HUES48 (cell line): ENCODE measurements at regions not wholly inside any gene's neighbourhood (a gene's known extent, or its start where the extent isn't known, plus 50 kb on each side); places are given as distances from the start of the nearest gene placed in this dataset.

ENCODE experiments used
- H3K27ac ChIP-seq: one replicate; pipeline ENCODE4 v1.7.0; 2013; ENCODE audit warnings: low read depth, low read length, inconsistent platforms
- H3K27me3 ChIP-seq: 2 replicates; pipeline ENCODE4 v1.6.1; 2013; ENCODE audit warnings: mild to moderate bottlenecking, low read length; ENCODE audit not compliant: control insufficient read depth, insufficient read depth
- H3K36me3 ChIP-seq: 2 replicates; pipeline ENCODE4 v1.6.1; 2013; ENCODE audit warnings: low read length; ENCODE audit not compliant: control insufficient read depth, insufficient read depth
- H3K4me1 ChIP-seq: 2 replicates; pipeline ENCODE4 v1.6.1; 2013; ENCODE audit warnings: mild to moderate bottlenecking, low read length; ENCODE audit not compliant: control insufficient read depth, insufficient read depth
- H3K4me3 ChIP-seq: 2 replicates; pipeline ENCODE4 v1.5.1; 2013; ENCODE audit warnings: mild to moderate bottlenecking, low read depth, low read length
- H3K9ac ChIP-seq: 2 replicates; pipeline ENCODE4 v1.6.1; 2013; ENCODE audit warnings: mild to moderate bottlenecking, low read depth, low read length, moderate library complexity
- H3K9me3 ChIP-seq: 2 replicates; pipeline ENCODE4 v1.6.1; 2013; ENCODE audit warnings: low read length; ENCODE audit not compliant: control insufficient read depth, insufficient read depth

DNA sequence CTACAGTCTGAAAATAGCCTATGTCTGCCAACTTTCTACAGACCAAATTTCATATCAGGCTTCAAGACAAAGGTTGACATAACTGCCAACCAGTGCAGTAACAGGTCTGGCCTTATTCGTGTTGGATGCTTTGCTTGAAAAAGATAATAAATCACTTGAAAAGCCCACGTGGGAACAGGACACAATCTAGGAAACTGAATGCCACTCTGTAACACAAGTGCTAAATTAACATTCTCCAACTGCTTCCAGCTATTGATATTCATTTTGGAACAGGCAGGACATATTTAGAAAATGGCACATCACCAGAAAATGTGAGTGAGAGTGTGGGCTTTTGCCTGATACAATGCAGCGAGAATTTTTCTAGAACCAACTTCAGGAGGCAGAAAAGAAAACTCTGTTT, 165.9 kb upstream of the CCDC150 start:
- no peak overlapping the region for H3K9ac ChIP-seq
- no peaks in the 10 kb centered on the region for H3K4me1 ChIP-seq
- H3K36me3 ChIP-seq = no peaks in the 10 kb centered on the region
- no peaks in the 10 kb centered on the region for H3K27me3 ChIP-seq
- H3K4me3 ChIP-seq = no peak overlapping the region
- no peak overlapping the region for H3K27ac ChIP-seq
- no peaks in the 10 kb centered on the region for H3K9me3 ChIP-seq

DNA sequence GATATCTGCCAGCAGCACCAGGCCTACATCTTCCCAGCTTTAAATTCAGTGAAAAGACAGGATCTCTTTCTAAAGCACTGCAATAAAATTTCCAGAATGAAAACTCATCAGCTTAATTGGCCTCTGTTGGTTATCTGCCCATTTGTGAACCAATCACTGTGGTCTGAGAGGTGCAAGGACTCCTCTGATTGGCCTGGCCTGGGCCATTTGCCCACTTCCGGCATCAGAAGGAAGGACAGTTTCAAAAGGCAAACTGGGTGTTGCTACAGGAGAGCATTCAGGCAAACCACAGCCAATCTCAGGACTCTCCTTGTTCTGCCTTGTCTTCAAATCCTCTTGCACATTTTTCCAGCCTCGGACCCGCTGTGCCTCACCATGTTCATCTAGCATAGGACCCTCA, 163.9 kb upstream of the CCDC150 start:
- H3K36me3 ChIP-seq = no peaks in the 10 kb centered on the region
- H3K9me3 ChIP-seq = no peaks in the 10 kb centered on the region
- no peaks in the 10 kb centered on the region for H3K4me1 ChIP-seq
- no peak overlapping the region for H3K4me3 ChIP-seq
- no peak overlapping the region for H3K27ac ChIP-seq
- H3K27me3 ChIP-seq = no peaks in the 10 kb centered on the region
- H3K9ac ChIP-seq = no peak overlapping the region

DNA sequence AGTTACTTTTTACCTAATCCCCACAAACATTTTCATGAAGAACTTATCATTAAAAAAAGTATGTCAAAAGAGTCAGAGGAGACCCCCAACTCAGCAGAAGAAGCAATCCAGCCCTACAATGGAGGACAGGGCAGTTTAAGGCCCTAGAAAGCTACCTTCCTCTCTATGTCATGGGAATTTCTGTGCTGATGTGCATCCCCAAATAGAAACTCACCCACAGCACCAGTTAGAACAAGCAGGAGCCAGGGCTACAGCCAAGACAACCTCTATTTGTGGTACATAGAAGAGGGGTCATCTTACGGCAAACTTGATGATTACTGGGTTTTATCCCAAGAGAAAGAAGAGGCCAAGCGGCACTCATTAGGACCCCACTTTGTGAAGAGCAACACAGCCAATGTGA, 160.9 kb upstream of the CCDC150 start:
- no peaks in the 10 kb centered on the region for H3K4me1 ChIP-seq
- no peak overlapping the region for H3K9ac ChIP-seq
- H3K27me3 ChIP-seq = no peaks in the 10 kb centered on the region
- no peak overlapping the region for H3K27ac ChIP-seq
- no peak overlapping the region for H3K4me3 ChIP-seq
- H3K36me3 ChIP-seq = no peaks in the 10 kb centered on the region
- no peaks in the 10 kb centered on the region for H3K9me3 ChIP-seq

DNA sequence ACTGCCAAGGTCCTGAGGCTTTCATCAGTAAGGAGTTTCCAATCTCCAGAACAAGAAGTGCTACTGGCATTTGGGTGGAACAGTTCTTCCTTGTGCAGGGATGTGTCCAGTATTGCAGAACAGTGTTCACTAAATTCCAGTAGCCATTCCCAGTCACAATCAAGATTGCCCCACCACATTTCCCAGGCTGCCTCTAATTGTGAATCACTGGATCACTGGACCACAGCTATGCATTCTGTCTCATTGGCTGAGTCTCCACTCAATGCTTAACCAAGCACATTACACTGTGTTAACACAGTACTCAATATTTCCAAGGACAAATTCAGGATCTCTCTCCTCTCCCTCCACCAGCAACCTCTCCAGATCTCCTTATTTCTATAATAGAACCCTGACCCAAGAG, 160.2 kb upstream of the CCDC150 start:
- no peaks in the 10 kb centered on the region for H3K9me3 ChIP-seq
- no peaks in the 10 kb centered on the region for H3K27me3 ChIP-seq
- no peak overlapping the region for H3K4me3 ChIP-seq
- H3K4me1 ChIP-seq = no peaks in the 10 kb centered on the region
- H3K9ac ChIP-seq = no peak overlapping the region
- H3K36me3 ChIP-seq = no peaks in the 10 kb centered on the region
- H3K27ac ChIP-seq = no peak overlapping the region

DNA sequence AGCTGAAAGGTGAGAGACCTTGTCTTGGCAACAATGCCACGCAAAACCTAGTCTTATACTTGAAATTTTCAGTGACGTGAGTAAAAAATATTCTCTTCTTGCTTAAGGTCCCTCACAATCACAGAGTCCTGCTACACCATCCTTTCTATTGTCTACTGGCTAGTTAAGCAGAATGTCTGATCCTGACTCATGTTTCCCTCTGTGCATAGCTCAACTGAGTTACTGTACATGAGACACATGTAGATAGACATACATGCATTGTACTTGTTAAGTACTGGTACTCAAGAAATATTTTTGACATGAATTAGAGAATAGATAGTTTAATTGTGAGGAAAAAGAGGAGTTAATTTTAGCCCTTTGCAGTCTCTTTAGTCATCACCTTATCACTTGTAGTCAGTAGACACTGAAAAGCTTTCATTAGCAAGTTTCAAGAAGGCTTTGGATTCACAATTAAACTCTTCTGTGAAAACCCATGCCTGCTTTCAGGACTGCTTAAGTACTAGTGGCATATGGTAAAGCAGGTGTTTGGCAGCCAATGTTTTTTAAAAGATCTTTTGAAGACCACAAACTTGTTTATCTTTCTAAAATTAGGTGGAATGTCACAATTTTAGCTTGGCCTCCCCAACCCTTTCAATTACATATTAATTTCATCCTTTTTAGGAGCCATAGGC, 158.7 kb upstream of the CCDC150 start:
- H3K9me3 ChIP-seq = no peaks in the 10 kb centered on the region
- H3K4me1 ChIP-seq = no peaks in the 10 kb centered on the region
- no peak overlapping the region for H3K9ac ChIP-seq
- H3K4me3 ChIP-seq = no peak overlapping the region
- H3K27me3 ChIP-seq = no peaks in the 10 kb centered on the region
- no peak overlapping the region for H3K27ac ChIP-seq
- no peaks in the 10 kb centered on the region for H3K36me3 ChIP-seq

DNA sequence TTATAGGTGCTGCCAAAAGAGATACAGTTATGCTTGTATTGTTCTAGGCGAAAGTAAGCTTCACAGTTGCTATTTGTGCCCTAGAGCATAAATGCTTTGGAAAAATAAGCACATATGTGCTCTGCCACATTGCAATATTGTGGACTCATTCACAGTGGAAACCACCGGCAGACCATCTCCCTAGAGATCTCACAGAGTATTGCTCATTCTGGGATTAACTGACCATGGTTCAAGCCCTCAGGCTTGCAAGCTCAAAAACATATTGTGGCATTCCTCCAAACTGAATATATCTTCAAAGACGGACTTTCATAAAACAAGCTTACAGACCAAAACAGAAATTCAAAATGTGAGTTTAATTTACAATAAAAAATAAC, 158.2 kb upstream of the CCDC150 start:
- Histone ChIP-seq H3K4me3 (no peak overlapping the region), H3K4me1 (no peaks in the 10 kb centered on the region), H3K27ac (no peak overlapping the region), H3K27me3 (no peaks in the 10 kb centered on the region), H3K9me3 (no peaks in the 10 kb centered on the region), H3K36me3 (no peaks in the 10 kb centered on the region), H3K9ac (no peak overlapping the region)

DNA sequence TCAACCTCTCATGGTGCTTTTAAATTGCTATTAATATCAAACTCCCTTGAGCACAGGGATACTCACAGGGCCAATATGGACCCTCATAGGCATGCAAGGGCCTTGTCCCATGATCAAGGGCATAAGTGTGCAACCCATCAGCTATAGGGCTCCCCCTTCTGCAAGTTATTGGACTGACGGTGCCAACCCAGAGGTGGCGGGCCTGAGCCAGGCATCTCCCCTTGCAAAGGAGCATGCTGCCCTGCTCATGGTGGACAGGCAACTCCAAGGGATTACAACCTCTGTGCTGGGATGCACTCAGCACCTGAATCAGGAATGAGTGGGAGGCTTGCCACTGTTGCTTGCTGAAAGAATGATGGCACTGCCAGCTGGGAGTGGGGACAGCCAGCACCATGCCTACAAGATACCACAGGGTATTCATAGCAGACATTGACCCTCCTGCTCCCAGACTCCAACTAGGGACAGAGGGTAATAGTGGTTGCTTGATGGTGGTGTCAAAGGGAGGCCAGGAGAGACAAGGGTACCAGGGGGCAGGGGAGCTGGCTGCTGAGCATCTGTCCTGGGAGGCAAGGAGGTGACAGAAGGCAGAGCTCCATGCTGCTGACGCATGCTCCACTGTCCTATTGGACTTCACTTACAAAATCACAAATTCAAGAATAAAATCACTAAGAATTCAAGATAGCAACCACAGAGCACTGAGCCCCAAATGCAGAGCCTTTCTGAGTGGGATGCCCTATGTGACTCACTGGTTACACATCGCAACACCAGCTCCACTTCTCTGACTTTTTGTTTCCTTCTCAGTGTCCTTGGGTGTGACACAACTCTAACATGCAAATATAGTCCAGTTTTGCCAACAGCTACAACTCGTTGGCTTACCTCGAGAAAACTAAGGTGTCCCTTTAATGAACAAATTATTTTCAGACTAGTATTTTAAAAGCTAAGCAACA, 157.1 kb upstream of the CCDC150 start:
- Histone ChIP-seq H3K27me3 (no peaks in the 10 kb centered on the region), H3K9me3 (no peaks in the 10 kb centered on the region), H3K27ac (no peak overlapping the region), H3K9ac (no peak overlapping the region), H3K36me3 (no peaks in the 10 kb centered on the region), H3K4me3 (no peak overlapping the region), H3K4me1 (no peaks in the 10 kb centered on the region)

DNA sequence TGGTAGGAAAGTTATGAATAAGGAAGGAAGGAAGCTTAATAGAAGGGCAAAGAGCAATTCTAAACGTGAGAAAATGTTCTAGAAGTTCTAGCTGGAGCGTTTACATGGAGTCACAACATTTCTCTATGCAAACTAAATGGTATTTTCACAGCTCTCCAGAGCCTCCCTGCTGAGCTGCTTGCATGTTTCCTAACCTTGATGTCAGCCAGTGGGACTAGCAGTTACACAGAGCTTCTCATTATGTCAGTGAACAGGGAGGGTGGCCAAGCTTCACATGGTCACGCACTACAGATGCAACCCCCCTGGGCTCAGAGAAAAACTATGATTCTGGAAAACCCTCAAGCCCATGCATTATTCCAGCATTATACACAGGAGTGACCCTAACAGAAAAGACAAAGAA, 153.4 kb upstream of the CCDC150 start:
- H3K4me3 ChIP-seq = no peak overlapping the region
- H3K36me3 ChIP-seq = no peaks in the 10 kb centered on the region
- H3K27ac ChIP-seq = no peak overlapping the region
- H3K9ac ChIP-seq = no peak overlapping the region
- peaks cover 9% of the 10 kb centered on the region; the same call in 1 of the 2 replicates for H3K4me1 ChIP-seq
- no peaks in the 10 kb centered on the region for H3K9me3 ChIP-seq
- H3K27me3 ChIP-seq = no peaks in the 10 kb centered on the region

DNA sequence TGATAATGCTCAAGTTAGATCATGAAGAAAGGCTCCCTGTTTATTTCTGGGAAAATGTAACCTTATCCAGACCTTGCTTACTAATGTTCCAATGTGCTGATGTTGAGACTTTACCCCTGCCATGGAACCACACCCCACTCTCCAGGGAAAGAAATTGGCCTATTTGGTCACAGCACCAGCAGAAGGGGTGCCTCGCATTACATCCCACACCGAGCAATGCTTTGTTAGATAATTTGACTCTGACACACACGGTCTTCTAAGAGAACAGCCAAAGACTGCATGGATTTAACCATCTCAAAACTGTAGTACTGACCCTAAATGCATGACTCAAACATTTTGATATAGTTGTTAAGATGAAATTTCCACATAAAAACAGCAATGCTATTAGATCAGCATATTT, 152.1 kb upstream of the CCDC150 start:
- Histone ChIP-seq H3K9me3 (no peaks in the 10 kb centered on the region), H3K9ac (no peak overlapping the region), H3K36me3 (no peaks in the 10 kb centered on the region), H3K4me1 (peaks cover 9% of the 10 kb centered on the region; the same call in 1 of the 2 replicates), H3K27me3 (no peaks in the 10 kb centered on the region), H3K27ac (no peak overlapping the region), H3K4me3 (no peak overlapping the region)

DNA sequence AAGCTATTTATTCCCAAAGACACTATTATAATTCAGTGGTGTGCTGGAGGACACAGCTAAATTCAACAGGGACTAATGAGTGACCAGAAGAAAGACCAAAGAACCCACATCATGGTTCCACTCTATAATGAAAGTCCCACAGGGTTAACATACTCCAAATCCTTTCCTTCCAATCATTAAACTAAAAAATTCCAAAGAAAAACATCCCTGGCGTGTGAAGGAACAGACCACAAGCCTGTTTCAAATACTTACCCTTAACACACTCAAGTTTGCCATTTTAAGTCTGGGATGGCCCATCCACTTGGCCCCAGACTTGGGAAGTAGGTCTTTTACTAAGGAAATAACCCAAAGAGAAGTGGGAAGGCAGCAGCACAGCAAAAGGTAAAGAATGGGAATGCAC, 150.1 kb upstream of the CCDC150 start:
- Histone ChIP-seq H3K36me3 (no peaks in the 10 kb centered on the region), H3K27ac (no peak overlapping the region), H3K27me3 (no peaks in the 10 kb centered on the region), H3K9ac (no peak overlapping the region), H3K9me3 (no peaks in the 10 kb centered on the region), H3K4me3 (no peak overlapping the region), H3K4me1 (peaks cover 9% of the 10 kb centered on the region; the same call in 1 of the 2 replicates)

DNA sequence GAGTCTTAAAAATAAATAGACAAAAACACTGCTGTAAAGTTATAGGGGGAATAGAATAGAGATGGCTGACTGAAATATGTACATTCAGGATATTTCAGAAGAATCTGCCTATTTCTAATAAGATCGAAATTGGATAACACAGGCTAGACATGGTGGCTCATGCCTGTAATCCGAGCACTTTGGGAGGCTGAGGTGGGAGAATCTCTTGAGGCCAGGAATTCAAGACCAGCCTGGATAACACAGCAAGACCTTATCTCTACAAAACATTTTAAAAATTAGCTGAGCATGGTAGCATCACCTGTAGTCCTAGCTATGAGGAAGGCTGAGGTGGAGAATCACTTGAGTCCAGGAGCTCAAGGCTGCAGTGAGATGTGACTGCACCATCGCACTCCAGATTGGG, 146.6 kb upstream of the CCDC150 start:
- H3K36me3 ChIP-seq = no peaks in the 10 kb centered on the region
- no peak overlapping the region for H3K9ac ChIP-seq
- H3K27me3 ChIP-seq = no peaks in the 10 kb centered on the region
- H3K9me3 ChIP-seq = no peaks in the 10 kb centered on the region
- H3K4me1 ChIP-seq = peaks cover 9% of the 10 kb centered on the region; the same call in 1 of the 2 replicates
- no peak overlapping the region for H3K27ac ChIP-seq
- H3K4me3 ChIP-seq = no peak overlapping the region
